ENCODE measurements at regions not wholly inside any gene's neighbourhood (a gene's known extent, or its start where the extent isn't known, plus 50 kb on each side); places are given as distances from the start of the nearest gene placed in this dataset.

- ChIA-PET CTCF (no interaction called here), POLR2A (no interaction called here)
- no peak overlapping the region for H3K4me3 ChIP-seq (ENCODE audit: low read depth, low read length)
- TF ChIP-seq CTCF (IDR thresholded peaks at IDR 0.05; ENCODE audit: insufficient read depth, low read length, missing control alignments), result no peak
- no peak for DNase-seq (ENCODE audit: low read depth, low spot score)
Measured at GRCh38 chr21:43302769-43303168, 124.2 kb downstream of the SIK1 start.

GRCh38 chr21:43302062-43302700 is 124.8 kb downstream of the SIK1 start:
- DNase-seq (ENCODE audit: low read depth, low spot score), result no peak
- ChIA-PET POLR2A (no interaction called here), CTCF (interaction anchor here (1.2 kb wide), 1 partner anchor 13 kb away, joined by 3 read pairs; no protein-coding TSS in a partner anchor)
- no peak overlapping the region for H3K4me3 ChIP-seq (ENCODE audit: low read depth, low read length)
- TF ChIP-seq CTCF (IDR thresholded peaks at IDR 0.05; ENCODE audit: insufficient read depth, low read length, missing control alignments), result no peak

DNA sequence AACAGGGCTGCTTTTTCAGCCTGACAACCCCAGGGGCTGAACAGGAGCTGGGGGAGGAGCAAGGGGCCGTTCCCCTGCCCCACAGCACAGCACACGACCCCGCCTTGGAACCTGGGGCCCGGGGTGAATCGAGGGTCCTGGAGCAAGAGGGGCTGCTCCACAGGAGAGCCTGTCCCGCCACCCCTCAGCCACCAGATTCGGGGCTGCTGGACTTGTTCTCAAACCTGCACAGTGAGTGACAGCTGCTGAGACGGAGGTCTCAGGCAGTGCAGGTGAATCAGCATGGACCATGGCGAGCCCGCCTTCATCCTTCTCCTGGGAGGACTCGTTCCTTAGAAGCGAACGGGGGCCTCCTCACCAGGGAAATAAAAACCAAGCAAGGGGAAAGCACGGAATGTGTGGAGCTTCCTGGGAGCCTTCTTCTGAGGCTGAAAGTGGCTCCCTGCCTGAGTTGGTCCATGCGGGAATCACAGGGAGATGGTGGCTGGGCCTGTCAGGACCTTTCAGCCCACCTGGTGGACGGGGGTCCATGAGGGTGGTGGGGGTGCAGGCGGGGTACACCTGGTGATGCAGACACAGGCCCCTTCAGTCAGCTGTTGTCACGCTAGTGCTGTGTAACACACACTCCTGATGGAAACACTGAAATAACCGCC is 125.4 kb downstream of the SIK1 start:
- CTCF ChIA-PET, result interaction anchor here (1.0 to 1.2 kb wide), 2 partner anchors 14 to 344 kb away, joined by 3 read pairs; no protein-coding TSS in a partner anchor
- DNase-seq (ENCODE audit: low read depth, low spot score), result no peak
- no peak overlapping the region for H3K4me3 ChIP-seq (ENCODE audit: low read depth, low read length)
- no peak for TF ChIP-seq CTCF (IDR thresholded peaks at IDR 0.05; ENCODE audit: insufficient read depth, low read length, missing control alignments)
- POLR2A ChIA-PET, result no interaction called here

- ChIA-PET POLR2A (no interaction called here), CTCF (interaction anchor here (1.0 to 1.2 kb wide), 2 partner anchors 14 to 345 kb away, joined by 3 read pairs; no protein-coding TSS in a partner anchor)
- no peak for DNase-seq (ENCODE audit: low read depth, low spot score)
- no peak overlapping the region for H3K4me3 ChIP-seq (ENCODE audit: low read depth, low read length)
- no peak for TF ChIP-seq CTCF (IDR thresholded peaks at IDR 0.05; ENCODE audit: insufficient read depth, low read length, missing control alignments)
Measured at GRCh38 chr21:43300496-43301408, 126.2 kb downstream of the SIK1 start.

- ChIA-PET POLR2A (no interaction called here), CTCF (no interaction called here)
- H3K4me3 ChIP-seq (ENCODE audit: low read depth, low read length), result no peak overlapping the region
- no peak for TF ChIP-seq CTCF (IDR thresholded peaks at IDR 0.05; ENCODE audit: insufficient read depth, low read length, missing control alignments)
- no peak for DNase-seq (ENCODE audit: low read depth, low spot score)
Measured at GRCh38 chr21:43299441-43300277, 127.3 kb downstream of the SIK1 start.
